RWPE2 (cell line): ENCODE measurements at regions not wholly inside any gene's neighbourhood (a gene's known extent, or its start where the extent isn't known, plus 50 kb on each side); places are given as distances from the start of the nearest gene placed in this dataset.

Experiments
- ATAC-seq: fragments of 200-7000 bp; cut with Tn5 transposase; 3 replicates; pipeline ENCODE4 v1.9.1; 2021; ENCODE audit warnings: low read depth
- DNase-seq: peaks from one replicate; pipeline ENCODE4 v3.0.0-alpha.2; 2020; ENCODE audit warnings: low spot score
- H3K27ac ChIP-seq: fragments of 450-650 bp; 2 replicates; pipeline ENCODE4 v1.5.1; 2017; ENCODE audit warnings: mild to moderate bottlenecking; ENCODE audit not compliant: poor library complexity, severe bottlenecking
- H3K27me3 ChIP-seq: fragments of 250-450 bp; sonication (Bioruptor Pico); 2 replicates; pipeline ENCODE4 v1.5.1; 2021; ENCODE audit warnings: mild to moderate bottlenecking, moderate library complexity; ENCODE audit not compliant: insufficient read depth, poor library complexity, severe bottlenecking
- H3K36me3 ChIP-seq: fragments of 250-450 bp; sonication (Bioruptor Pico); 2 replicates; pipeline ENCODE4 v1.5.1; 2020; ENCODE audit warnings: low read depth, mild to moderate bottlenecking, moderate library complexity
- H3K4me1 ChIP-seq: fragments of 250-450 bp; sonication (Bioruptor Pico); 2 replicates; pipeline ENCODE4 v1.5.1; 2021; ENCODE audit warnings: mild to moderate bottlenecking, moderate library complexity; ENCODE audit not compliant: insufficient read depth, poor library complexity, severe bottlenecking
- H3K4me3 ChIP-seq: fragments of 250-450 bp; sonication (Bioruptor Pico); 2 replicates; pipeline ENCODE4 v1.5.1; 2021; ENCODE audit warnings: mild to moderate bottlenecking, moderate library complexity; ENCODE audit not compliant: severe bottlenecking
- H3K9me3 ChIP-seq: fragments of 250-450 bp; sonication (Bioruptor Pico); 2 replicates; pipeline ENCODE4 v1.5.1; 2021; ENCODE audit warnings: mild to moderate bottlenecking, moderate library complexity; ENCODE audit not compliant: severe bottlenecking
- TF ChIP-seq, protein P1 (sequence below): fragments of 450-650 bp; IDR thresholded peaks from one replicate; pipeline ENCODE4 v1.5.1; 2017; ENCODE audit warnings: mild to moderate bottlenecking, moderate library complexity; ENCODE audit not compliant: poor library complexity, severe bottlenecking

DNA sequence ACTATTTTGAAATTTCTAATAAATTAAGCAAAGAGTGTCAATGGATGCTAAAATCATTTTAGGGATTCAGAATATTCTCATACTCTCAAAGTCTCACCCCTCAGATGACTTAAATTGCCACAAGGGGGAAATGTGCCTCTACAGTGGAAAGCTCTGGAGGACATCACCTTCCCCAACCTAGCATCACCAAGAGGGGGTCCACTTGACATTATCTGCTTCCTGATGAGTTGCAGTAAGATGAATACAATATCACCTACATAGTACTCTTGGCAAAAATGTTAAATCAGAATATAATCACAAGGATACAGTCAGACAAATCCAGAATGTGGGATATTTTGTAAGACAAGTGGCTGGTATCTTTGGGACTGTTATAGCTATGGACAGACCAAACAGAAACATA lies 290.1 kb downstream of the MFSD1 start:
- DNase-seq = no peak
- ATAC-seq = 0 out of 3 replicates have a peak, but pooled peaks have one; percentile 38

DNA sequence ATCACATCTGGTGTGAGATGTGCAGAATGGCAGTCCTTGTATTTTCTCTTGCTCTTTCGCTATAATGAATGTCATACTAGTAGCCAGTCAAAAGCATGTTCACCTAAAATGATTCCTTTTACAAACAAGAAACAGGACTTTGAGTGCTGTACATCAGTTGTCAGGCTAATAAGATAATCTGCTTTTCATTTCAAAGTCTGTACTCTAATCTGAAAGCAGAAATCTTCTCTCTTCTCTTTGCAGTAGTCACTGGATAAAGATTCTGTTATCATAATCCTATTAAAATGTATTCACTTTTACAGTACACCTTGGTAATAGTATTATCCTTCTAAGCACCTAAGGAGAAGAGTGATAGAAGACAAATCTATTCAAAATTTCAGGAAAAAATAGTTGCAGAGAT lies 300.1 kb downstream of the MFSD1 start:
- DNase-seq = no peak
- Histone ChIP-seq H3K36me3 (no peaks in the 10 kb centered on the region), H3K4me1 (no peaks in the 10 kb centered on the region), H3K9me3 (no peaks in the 10 kb centered on the region), H3K27ac (no peak overlapping the region), H3K4me3 (no peak overlapping the region), H3K27me3 (no peaks in the 10 kb centered on the region)
- ATAC-seq = no peak
- TF ChIP-seq, protein P1, sequence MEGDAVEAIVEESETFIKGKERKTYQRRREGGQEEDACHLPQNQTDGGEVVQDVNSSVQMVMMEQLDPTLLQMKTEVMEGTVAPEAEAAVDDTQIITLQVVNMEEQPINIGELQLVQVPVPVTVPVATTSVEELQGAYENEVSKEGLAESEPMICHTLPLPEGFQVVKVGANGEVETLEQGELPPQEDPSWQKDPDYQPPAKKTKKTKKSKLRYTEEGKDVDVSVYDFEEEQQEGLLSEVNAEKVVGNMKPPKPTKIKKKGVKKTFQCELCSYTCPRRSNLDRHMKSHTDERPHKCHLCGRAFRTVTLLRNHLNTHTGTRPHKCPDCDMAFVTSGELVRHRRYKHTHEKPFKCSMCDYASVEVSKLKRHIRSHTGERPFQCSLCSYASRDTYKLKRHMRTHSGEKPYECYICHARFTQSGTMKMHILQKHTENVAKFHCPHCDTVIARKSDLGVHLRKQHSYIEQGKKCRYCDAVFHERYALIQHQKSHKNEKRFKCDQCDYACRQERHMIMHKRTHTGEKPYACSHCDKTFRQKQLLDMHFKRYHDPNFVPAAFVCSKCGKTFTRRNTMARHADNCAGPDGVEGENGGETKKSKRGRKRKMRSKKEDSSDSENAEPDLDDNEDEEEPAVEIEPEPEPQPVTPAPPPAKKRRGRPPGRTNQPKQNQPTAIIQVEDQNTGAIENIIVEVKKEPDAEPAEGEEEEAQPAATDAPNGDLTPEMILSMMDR = no peak

More for the DNA sequence above, 290.1 kb downstream of the MFSD1 start:
- TF ChIP-seq, protein P1 = peak; percentile 11
- no peaks in the 10 kb centered on the region for H3K4me1 ChIP-seq
- H3K36me3 ChIP-seq = no peaks in the 10 kb centered on the region
- H3K27me3 ChIP-seq = no peaks in the 10 kb centered on the region
- no peaks in the 10 kb centered on the region for H3K9me3 ChIP-seq
- H3K27ac ChIP-seq = no peak overlapping the region
- H3K4me3 ChIP-seq = no peak overlapping the region

DNA sequence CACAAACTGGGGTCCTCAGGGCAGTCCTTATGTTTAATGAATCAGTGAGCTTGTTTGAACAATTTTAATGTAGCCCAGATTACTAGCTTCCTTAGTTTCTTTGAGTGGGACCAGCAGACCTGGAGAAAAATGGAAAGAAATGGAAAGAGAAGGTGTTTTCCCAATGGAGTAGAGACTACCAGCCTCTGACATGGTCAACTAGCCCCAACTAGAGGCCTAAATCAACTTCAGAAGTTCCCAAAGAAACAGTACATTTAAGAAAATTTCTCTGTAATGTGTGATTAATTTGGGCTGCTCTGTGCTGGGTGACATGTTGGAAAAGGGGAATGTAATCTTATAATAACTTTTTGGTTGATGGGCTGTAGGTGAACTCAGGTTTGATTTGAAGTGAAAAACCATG lies 310.9 kb downstream of the MFSD1 start:
- H3K27me3 ChIP-seq = no peaks in the 10 kb centered on the region
- no peaks in the 10 kb centered on the region for H3K4me1 ChIP-seq
- DNase-seq (no peak), ATAC-seq (no peak)
- no peaks in the 10 kb centered on the region for H3K9me3 ChIP-seq
- H3K27ac ChIP-seq = no peak overlapping the region
- H3K4me3 ChIP-seq = no peak overlapping the region
- H3K36me3 ChIP-seq = no peaks in the 10 kb centered on the region
- TF ChIP-seq, protein P1 = peak; percentile 9

DNA sequence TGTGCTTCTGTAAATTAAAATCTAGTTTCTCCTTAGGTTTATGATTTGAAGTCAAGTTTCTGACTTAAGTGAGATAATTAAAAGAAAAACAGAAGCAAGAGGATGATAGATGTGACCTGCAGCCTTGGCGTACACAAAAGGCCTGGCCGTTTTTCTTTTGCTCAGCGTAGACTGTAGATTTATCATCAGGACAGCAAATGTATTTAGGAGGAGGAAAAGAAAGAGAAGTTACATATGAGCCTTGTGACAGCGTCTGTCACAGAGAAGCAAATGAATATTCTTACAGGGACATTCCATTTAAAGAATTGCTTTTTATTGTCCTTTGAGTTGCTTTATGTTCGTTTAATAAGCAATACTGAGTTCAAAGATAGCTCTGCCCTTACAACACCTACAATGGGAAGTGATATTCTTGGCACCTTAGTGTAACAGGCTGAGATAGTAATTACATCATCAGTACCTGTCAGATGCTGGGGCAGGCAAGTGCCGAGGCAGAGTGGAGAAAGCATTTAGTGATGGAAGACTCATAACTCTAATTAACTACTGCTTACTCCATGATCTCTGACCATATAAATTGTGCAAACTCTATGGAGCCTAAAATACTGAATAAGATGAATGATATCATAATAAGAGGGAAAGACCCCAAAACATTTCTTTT lies 311.5 kb downstream of the MFSD1 start:
- Histone ChIP-seq H3K4me1 (no peaks in the 10 kb centered on the region), H3K9me3 (no peaks in the 10 kb centered on the region), H3K36me3 (no peaks in the 10 kb centered on the region), H3K27me3 (no peaks in the 10 kb centered on the region), H3K4me3 (no peak overlapping the region), H3K27ac (no peak overlapping the region)
- no peak for DNase-seq
- ATAC-seq = no peak
- TF ChIP-seq, protein P1 = no peak

DNA sequence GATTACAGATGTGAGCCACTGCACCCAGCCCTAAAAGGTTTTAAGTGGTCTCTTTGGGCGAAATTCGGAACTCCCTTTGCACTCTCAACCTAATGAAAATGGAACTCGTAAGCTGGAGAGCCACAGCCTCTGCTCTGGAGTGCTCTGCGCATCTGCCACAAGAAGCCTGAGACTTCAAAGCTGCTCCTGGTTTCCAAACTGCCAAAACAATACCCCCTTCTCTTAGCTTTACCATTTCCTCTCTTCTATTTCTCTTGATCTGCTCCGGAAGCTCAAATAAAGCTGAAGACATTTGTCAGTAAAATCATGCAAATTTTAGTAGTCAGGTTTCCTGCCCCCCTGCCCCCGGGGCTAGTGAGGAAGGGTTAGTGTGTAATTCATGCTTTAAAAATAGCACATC lies 312.7 kb downstream of the MFSD1 start:
- DNase-seq = no peak
- no peak overlapping the region for H3K27ac ChIP-seq
- no peak for ATAC-seq
- H3K36me3 ChIP-seq = no peaks in the 10 kb centered on the region
- H3K9me3 ChIP-seq = no peaks in the 10 kb centered on the region
- no peak overlapping the region for H3K4me3 ChIP-seq
- H3K27me3 ChIP-seq = no peaks in the 10 kb centered on the region
- H3K4me1 ChIP-seq = no peaks in the 10 kb centered on the region
- TF ChIP-seq, protein P1 = no peak
